ENCODE measurements at regions not wholly inside any gene's neighbourhood (a gene's known extent, or its start where the extent isn't known, plus 50 kb on each side); places are given as distances from the start of the nearest gene placed in this dataset.

DNA sequence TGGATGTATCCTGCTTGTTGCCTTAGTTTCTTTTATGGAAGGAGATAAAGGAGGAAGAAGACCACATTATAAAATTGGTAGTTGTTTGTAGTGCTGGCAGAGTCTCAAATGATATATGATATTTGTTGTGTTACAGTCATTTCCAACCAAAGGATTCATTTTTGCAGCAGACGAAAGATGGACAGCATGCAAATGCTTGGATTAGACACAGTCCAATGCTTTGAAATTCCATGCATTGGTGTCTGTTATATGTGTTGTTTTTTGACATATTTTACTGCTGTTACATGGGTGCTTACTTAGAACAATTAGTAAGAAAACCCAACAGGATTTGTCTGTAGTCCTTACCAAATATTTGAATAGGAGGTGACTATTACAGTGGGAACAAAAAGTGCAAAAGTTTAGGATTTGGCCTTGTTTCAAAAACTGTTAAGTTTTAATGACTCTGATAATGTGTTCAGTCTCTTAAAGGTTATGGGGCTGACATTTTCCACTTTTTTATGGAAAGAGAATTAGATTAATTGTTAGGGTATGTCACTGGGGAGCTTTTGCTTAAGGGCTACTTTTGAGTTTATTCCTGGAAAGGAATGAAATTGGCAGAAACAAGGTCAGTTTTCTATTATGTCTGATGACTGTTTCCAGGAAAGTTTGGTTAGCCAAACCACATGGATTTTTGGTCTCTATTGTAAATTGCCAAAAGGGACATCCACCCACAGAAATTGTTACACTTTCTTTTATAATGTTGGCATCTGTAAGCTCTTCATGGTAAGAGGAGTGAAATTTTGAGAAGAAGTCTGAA is 229.4 kb upstream of the MMADHC start:
- H3K4me3 ChIP-seq (ENCODE audit: low read length, poor library complexity, severe bottlenecking), result no peak overlapping the region
- H4K20me1 ChIP-seq (ENCODE audit: insufficient read depth, low read length, poor library complexity, severe bottlenecking), result no peaks in the 10 kb centered on the region
- TF ChIP-seq EZH2phosphoT487 (IDR thresholded peaks at IDR 0.05; ENCODE audit: borderline replicate concordance), result no peak
- TF ChIP-seq, protein P1, sequence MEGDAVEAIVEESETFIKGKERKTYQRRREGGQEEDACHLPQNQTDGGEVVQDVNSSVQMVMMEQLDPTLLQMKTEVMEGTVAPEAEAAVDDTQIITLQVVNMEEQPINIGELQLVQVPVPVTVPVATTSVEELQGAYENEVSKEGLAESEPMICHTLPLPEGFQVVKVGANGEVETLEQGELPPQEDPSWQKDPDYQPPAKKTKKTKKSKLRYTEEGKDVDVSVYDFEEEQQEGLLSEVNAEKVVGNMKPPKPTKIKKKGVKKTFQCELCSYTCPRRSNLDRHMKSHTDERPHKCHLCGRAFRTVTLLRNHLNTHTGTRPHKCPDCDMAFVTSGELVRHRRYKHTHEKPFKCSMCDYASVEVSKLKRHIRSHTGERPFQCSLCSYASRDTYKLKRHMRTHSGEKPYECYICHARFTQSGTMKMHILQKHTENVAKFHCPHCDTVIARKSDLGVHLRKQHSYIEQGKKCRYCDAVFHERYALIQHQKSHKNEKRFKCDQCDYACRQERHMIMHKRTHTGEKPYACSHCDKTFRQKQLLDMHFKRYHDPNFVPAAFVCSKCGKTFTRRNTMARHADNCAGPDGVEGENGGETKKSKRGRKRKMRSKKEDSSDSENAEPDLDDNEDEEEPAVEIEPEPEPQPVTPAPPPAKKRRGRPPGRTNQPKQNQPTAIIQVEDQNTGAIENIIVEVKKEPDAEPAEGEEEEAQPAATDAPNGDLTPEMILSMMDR (conservative IDR thresholded peaks at IDR 0.05; ENCODE audit: low read length), result no peak
- H3K9ac ChIP-seq (ENCODE audit: low read depth, low read length, poor library complexity, severe bottlenecking), result no peak overlapping the region
- no peaks in the 10 kb centered on the region for H3K9me3 ChIP-seq (ENCODE audit: insufficient read depth, low read depth, low read length)
- H3K27me3 ChIP-seq (ENCODE audit: insufficient read depth, low read length, poor library complexity, severe bottlenecking), result no peaks in the 10 kb centered on the region
- H2AFZ ChIP-seq (ENCODE audit: low read length), result no peak overlapping the region
- H3K36me3 ChIP-seq (ENCODE audit: insufficient read depth, low read length), result no peaks in the 10 kb centered on the region
- H3K9me2 ChIP-seq (replicated peaks; ENCODE audit: low read depth, low read length), result no peaks in the 10 kb centered on the region
- no peaks in the 10 kb centered on the region for H3F3A ChIP-seq (ENCODE audit: low read depth)
- H3K4me2 ChIP-seq (ENCODE audit: low read depth, low read length, poor library complexity, severe bottlenecking), result no peak overlapping the region
- no peaks in the 10 kb centered on the region for H3K79me2 ChIP-seq (ENCODE audit: insufficient read depth, low read length)
- H3K4me1 ChIP-seq (ENCODE audit: insufficient read depth, low read length, poor library complexity, severe bottlenecking), result no peaks in the 10 kb centered on the region

- H3F3A ChIP-seq (ENCODE audit: low read depth), result no peaks in the 10 kb centered on the region
- no peaks in the 10 kb centered on the region for H3K9me2 ChIP-seq (replicated peaks; ENCODE audit: low read depth, low read length)
- H3K4me1 ChIP-seq (ENCODE audit: insufficient read depth, low read length, poor library complexity, severe bottlenecking), result no peaks in the 10 kb centered on the region
- H3K4me3 ChIP-seq (ENCODE audit: low read length, poor library complexity, severe bottlenecking), result no peak overlapping the region
- no peaks in the 10 kb centered on the region for H3K36me3 ChIP-seq (ENCODE audit: insufficient read depth, low read length)
- no peak for TF ChIP-seq EZH2phosphoT487 (IDR thresholded peaks at IDR 0.05; ENCODE audit: borderline replicate concordance)
- TF ChIP-seq, protein P1 (conservative IDR thresholded peaks at IDR 0.05; ENCODE audit: low read length), result no peak
- H3K4me2 ChIP-seq (ENCODE audit: low read depth, low read length, poor library complexity, severe bottlenecking), result no peak overlapping the region
- no peak overlapping the region for H3K9ac ChIP-seq (ENCODE audit: low read depth, low read length, poor library complexity, severe bottlenecking)
- no peaks in the 10 kb centered on the region for H3K79me2 ChIP-seq (ENCODE audit: insufficient read depth, low read length)
- H2AFZ ChIP-seq (ENCODE audit: low read length), result no peak overlapping the region
- H4K20me1 ChIP-seq (ENCODE audit: insufficient read depth, low read length, poor library complexity, severe bottlenecking), result no peaks in the 10 kb centered on the region
- no peaks in the 10 kb centered on the region for H3K9me3 ChIP-seq (ENCODE audit: insufficient read depth, low read depth, low read length)
- no peaks in the 10 kb centered on the region for H3K27me3 ChIP-seq (ENCODE audit: insufficient read depth, low read length, poor library complexity, severe bottlenecking)
Observed at GRCh38 chr2:149815941-149816340, 228.4 kb upstream of the MMADHC start.

- Histone ChIP-seq H3K79me2 (ENCODE audit: insufficient read depth, low read length) (no peaks in the 10 kb centered on the region), H3K9me2 (replicated peaks; ENCODE audit: low read depth, low read length) (no peaks in the 10 kb centered on the region), H3F3A (ENCODE audit: low read depth) (no peaks in the 10 kb centered on the region)
Observed at GRCh38 chr2:149814901-149815300, 227.3 kb upstream of the MMADHC start.

More at GRCh38 chr2:149814901-149815300, 227.3 kb upstream of the MMADHC start:
- no peaks in the 10 kb centered on the region for H3K9me3 ChIP-seq (ENCODE audit: insufficient read depth, low read depth, low read length)
- no peaks in the 10 kb centered on the region for H3K27me3 ChIP-seq (ENCODE audit: insufficient read depth, low read length, poor library complexity, severe bottlenecking)
- H3K9ac ChIP-seq (ENCODE audit: low read depth, low read length, poor library complexity, severe bottlenecking), result no peak overlapping the region
- H3K4me2 ChIP-seq (ENCODE audit: low read depth, low read length, poor library complexity, severe bottlenecking), result no peak overlapping the region
- no peak overlapping the region for H2AFZ ChIP-seq (ENCODE audit: low read length)
- H3K4me3 ChIP-seq (ENCODE audit: low read length, poor library complexity, severe bottlenecking), result no peak overlapping the region
- no peaks in the 10 kb centered on the region for H4K20me1 ChIP-seq (ENCODE audit: insufficient read depth, low read length, poor library complexity, severe bottlenecking)
- no peaks in the 10 kb centered on the region for H3K36me3 ChIP-seq (ENCODE audit: insufficient read depth, low read length)
- H3K4me1 ChIP-seq (ENCODE audit: insufficient read depth, low read length, poor library complexity, severe bottlenecking), result no peaks in the 10 kb centered on the region
- TF ChIP-seq, protein P1 (conservative IDR thresholded peaks at IDR 0.05; ENCODE audit: low read length), result no peak
- TF ChIP-seq EZH2phosphoT487 (IDR thresholded peaks at IDR 0.05; ENCODE audit: borderline replicate concordance), result no peak

Measured in Loucy (cell line).